OCI-LY3 (cell line): ENCODE measurements at regions not wholly inside any gene's neighbourhood (a gene's known extent, or its start where the extent isn't known, plus 50 kb on each side); places are given as distances from the start of the nearest gene placed in this dataset.
"Not testable (repeated sequence)": the region's sequence is repeated elsewhere in the genome, so short reads cannot be mapped to it uniquely, and the experiment has no call there.

ENCODE experiments used
- H2AFZ ChIP-seq: fragments of 200-600, 300-600 bp; shearing (Covaris generic); 2 replicates; pipeline ENCODE4 v1.6.0; 2014; ENCODE audit warnings: antibody characterized with exemption, low read depth, low read length
- H3K27ac ChIP-seq: fragments of 200-600, 300-600 bp; sonication (generic); 2 replicates; pipeline ENCODE4 v1.5.1; 2014; ENCODE audit warnings: mild to moderate bottlenecking, low read length, moderate library complexity, mixed read lengths
- H3K27me3 ChIP-seq: fragments of 200-600, 300-600 bp; sonication (generic); 2 replicates; pipeline ENCODE4 v1.6.1; 2014; ENCODE audit warnings: low read depth, low read length, mixed read lengths
- H3K36me3 ChIP-seq: fragments of 200-600, 300-600 bp; sonication (generic); replicated peaks from 2 replicates; pipeline ENCODE3; 2014; ENCODE audit warnings: low read depth, low read length, mixed read lengths
- H3K4me1 ChIP-seq: fragments of 300-600, 200-600 bp; sonication (generic); 2 replicates; pipeline ENCODE4 v1.6.1; 2014; ENCODE audit warnings: low read length, mixed read lengths
- H3K4me2 ChIP-seq: fragments of 200-600, 300-600 bp; sonication (generic); 2 replicates; pipeline ENCODE4 v1.6.1; 2014; ENCODE audit warnings: low read length, mixed read lengths
- H3K4me3 ChIP-seq: fragments of 300-600, 200-600 bp; sonication (generic); 2 replicates; pipeline ENCODE4 v1.5.1; 2014; ENCODE audit warnings: antibody characterized with exemption, mild to moderate bottlenecking, low read length, moderate library complexity
- H3K79me2 ChIP-seq: fragments of 300-600, 200-600 bp; shearing (Covaris generic); 2 replicates; pipeline ENCODE4 v1.6.1; 2014; ENCODE audit warnings: mild to moderate bottlenecking, low read length, mixed read lengths
- H3K9ac ChIP-seq: fragments of 300-600, 200-600 bp; shearing (Covaris generic); 2 replicates; pipeline ENCODE4 v1.6.0; 2014; ENCODE audit warnings: mild to moderate bottlenecking, low read length, moderate library complexity
- H3K9me3 ChIP-seq: fragments of 200-600, 300-600 bp; shearing (Covaris generic); 2 replicates; pipeline ENCODE4 v1.6.1; 2014; ENCODE audit warnings: low read length, mixed read lengths; ENCODE audit not compliant: insufficient read depth
- H4K20me1 ChIP-seq: fragments of 200-600, 300-600 bp; sonication (generic); 2 replicates; pipeline ENCODE4 v1.6.1; 2016; ENCODE audit warnings: low read length, mixed read lengths; ENCODE audit not compliant: insufficient read depth
- CTCF ChIP-seq: fragments of 200-600, 300-600 bp; sonication (generic); IDR thresholded peaks from 2 replicates; pipeline ENCODE4 v1.5.1; 2014; ENCODE audit warnings: antibody characterized with exemption, low read length, low read depth
- EZH2phosphoT487 ChIP-seq: fragments of 200-600 bp; shearing (Covaris generic); IDR thresholded peaks from 2 replicates; pipeline ENCODE4 v1.6.1; 2018; ENCODE audit warnings: antibody characterized with exemption, mixed run types, low read depth

- Histone ChIP-seq H2AFZ (no peak overlapping the region), H3K79me2 (no peaks in the 10 kb centered on the region), H3K4me2 (no peak overlapping the region; the same call in 1 of the 2 replicates), H4K20me1 (no peaks in the 10 kb centered on the region), H3K36me3 (no peaks in the 10 kb centered on the region), H3K9me3 (no peaks in the 10 kb centered on the region), H3K27me3 (no peaks in the 10 kb centered on the region), H3K4me1 (no peaks in the 10 kb centered on the region), H3K9ac (no peak overlapping the region), H3K4me3 (no peak overlapping the region), H3K27ac (no peak overlapping the region)
- TF ChIP-seq CTCF (no peak), EZH2phosphoT487 (no peak)
Measured at GRCh38 chr13:22960827-22961226, 220.0 kb upstream of the SGCG start.

- H3K36me3 ChIP-seq, H3K79me2 ChIP-seq, H4K20me1 ChIP-seq, H3K4me1 ChIP-seq, H3K4me2 ChIP-seq, H3K27ac ChIP-seq, H3K9me3 ChIP-seq, H3K4me3 ChIP-seq, H2AFZ ChIP-seq, H3K9ac ChIP-seq, H3K27me3 ChIP-seq: not testable (repeated sequence)
Measured at GRCh38 chr13:22961342-22961741, 219.4 kb upstream of the SGCG start.

- H4K20me1 ChIP-seq: no peaks in the 10 kb centered on the region
- no peak overlapping the region for H3K4me2 ChIP-seq
- TF ChIP-seq CTCF: no peak
- TF ChIP-seq EZH2phosphoT487: no peak
- H3K9ac ChIP-seq: no peak overlapping the region
- no peaks in the 10 kb centered on the region for H3K4me1 ChIP-seq
- no peaks in the 10 kb centered on the region for H3K36me3 ChIP-seq
- H3K27me3 ChIP-seq: no peaks in the 10 kb centered on the region
- H2AFZ ChIP-seq: no peak overlapping the region; the same call in 1 of the 2 replicates
- no peak overlapping the region for H3K4me3 ChIP-seq
- no peaks in the 10 kb centered on the region for H3K79me2 ChIP-seq
- H3K27ac ChIP-seq: no peak overlapping the region
- H3K9me3 ChIP-seq: no peaks in the 10 kb centered on the region
Measured at GRCh38 chr13:22961835-22962537, 218.8 kb upstream of the SGCG start.

- H3K4me3 ChIP-seq, H3K36me3 ChIP-seq, H3K9me3 ChIP-seq, H4K20me1 ChIP-seq, H3K27ac ChIP-seq, H3K9ac ChIP-seq, H2AFZ ChIP-seq, H3K27me3 ChIP-seq, H3K79me2 ChIP-seq, H3K4me1 ChIP-seq, H3K4me2 ChIP-seq: not testable (repeated sequence)
Measured at GRCh38 chr13:22963384-22964053, 217.3 kb upstream of the SGCG start.

GRCh38 chr13:22964245-22964966 lies 216.4 kb upstream of the SGCG start:
- Histone ChIP-seq H3K4me1 (no peaks in the 10 kb centered on the region), H3K27me3 (no peaks in the 10 kb centered on the region), H3K4me2 (no peak overlapping the region), H3K79me2 (no peaks in the 10 kb centered on the region), H3K4me3 (no peak overlapping the region), H3K36me3 (no peaks in the 10 kb centered on the region), H3K9me3 (no peaks in the 10 kb centered on the region), H3K27ac (no peak overlapping the region), H3K9ac (no peak overlapping the region), H4K20me1 (no peaks in the 10 kb centered on the region), H2AFZ (no peak overlapping the region)
- TF ChIP-seq CTCF: no peak
- no peak for TF ChIP-seq EZH2phosphoT487

- H3K27me3 ChIP-seq, H3K9ac ChIP-seq, H3K4me2 ChIP-seq, H3K36me3 ChIP-seq, H3K4me1 ChIP-seq, H3K9me3 ChIP-seq, H2AFZ ChIP-seq, H3K4me3 ChIP-seq, H3K79me2 ChIP-seq, H4K20me1 ChIP-seq, H3K27ac ChIP-seq: not testable (repeated sequence)
Measured at GRCh38 chr13:22965011-22965857, 215.5 kb upstream of the SGCG start.
